ENCODE measurements at regions not wholly inside any gene's neighbourhood (a gene's known extent, or its start where the extent isn't known, plus 50 kb on each side); places are given as distances from the start of the nearest gene placed in this dataset.
"Not testable (repeated sequence)": the region's sequence is repeated elsewhere in the genome, so short reads cannot be mapped to it uniquely, and the experiment has no call there.

- no peak for DNase-seq (ENCODE audit: low read depth in 2 of 2)
Measured at GRCh38 chrX:39465467-39465866, 632.3 kb downstream of the BCOR start.

DNA sequence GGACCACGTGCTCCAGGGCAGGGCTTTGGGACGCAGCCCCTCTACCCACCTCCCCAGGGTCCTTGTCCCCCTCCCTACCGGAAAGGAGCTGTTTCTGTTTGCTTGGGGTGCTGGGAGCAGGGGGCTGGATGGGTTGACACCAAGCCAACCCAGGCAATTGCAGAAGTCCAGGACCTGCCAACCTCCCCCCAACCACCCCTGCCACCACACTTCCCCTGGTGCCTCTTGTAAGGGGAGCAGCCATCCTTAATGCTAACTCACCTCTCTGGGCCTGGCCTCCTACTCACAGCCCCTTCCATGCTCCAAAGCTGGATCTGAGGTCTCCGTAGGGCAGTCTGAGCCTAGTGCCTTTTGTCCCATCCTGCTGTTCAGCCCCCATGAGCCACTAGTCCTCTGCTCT, 631.9 kb downstream of the BCOR start:
- no peak for DNase-seq (ENCODE audit: low read depth in 2 of 2)

GRCh38 chrX:39469126-39469525, 628.6 kb downstream of the BCOR start:
- DNase-seq (ENCODE audit: low read depth in 2 of 2), result no peak

DNA sequence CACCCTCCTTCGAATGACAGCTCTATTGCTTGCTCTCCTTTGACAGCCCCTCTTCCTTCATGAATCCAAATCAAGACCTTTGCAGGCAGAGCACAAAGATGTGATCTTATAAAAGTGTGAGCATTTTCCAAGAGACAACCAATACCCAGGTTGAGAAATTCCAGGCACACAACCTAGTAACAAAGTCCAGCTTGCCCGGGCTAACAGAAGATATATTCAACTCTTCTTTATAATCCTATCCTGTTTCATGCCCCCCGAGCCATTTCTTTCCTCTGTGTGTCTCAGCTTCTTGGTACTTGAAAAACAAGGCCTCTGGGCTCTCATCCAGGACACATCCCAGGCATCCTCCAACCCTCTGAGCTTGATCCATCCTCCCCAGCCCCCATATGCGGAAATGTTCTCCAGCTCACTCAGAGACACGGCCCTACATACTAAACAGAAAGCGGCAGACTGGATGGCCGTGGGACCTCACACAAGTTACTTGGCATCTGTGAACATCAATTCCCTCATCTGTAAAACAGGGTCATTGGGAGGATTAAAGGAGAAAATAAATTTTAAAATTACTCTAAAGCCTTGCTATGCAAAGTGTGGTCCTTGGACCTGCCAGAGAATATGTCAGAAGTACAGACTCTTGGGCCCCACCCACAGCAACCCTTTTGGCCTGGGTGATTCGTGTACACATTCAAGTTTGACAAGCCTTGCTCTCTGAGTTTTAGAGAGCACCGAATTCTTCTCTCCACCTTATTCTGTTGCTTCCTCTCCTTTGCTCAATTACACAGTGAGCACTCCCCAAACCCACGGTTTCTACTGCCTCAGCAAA, 627.0 kb downstream of the BCOR start:
- peak; percentile 60 to 62 for DNase-seq (ENCODE audit: low read depth in 2 of 2)

- no peak for DNase-seq (ENCODE audit: low read depth in 2 of 2)
Measured at GRCh38 chrX:39472161-39472560, 625.6 kb downstream of the BCOR start.

- DNase-seq (ENCODE audit: low read depth in 2 of 2), result no peak
Measured at GRCh38 chrX:39473812-39474211, 623.9 kb downstream of the BCOR start.

DNA sequence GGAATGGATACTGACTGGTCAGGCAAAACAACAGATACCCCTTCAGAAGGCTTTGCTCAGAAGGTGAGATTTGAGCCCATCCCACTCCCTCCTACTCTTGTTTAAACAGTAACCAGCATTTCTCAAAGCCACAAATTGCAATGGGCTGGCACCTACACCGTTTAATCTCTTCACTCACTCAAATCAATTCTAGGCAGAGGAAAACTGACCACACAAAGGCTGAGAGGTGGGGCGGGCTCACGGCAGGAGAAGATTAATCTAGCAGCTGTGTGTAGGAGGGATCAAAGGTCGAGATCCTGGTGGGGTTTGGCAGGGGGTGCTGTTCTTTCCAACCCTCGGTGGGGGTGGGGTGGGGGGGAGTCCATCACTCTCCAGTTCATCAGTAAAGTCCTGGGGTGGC, 622.4 kb downstream of the BCOR start:
- no peak for DNase-seq (ENCODE audit: low read depth in 2 of 2)

- no peak for DNase-seq (ENCODE audit: low read depth in 2 of 2)
Measured at GRCh38 chrX:39476604-39477021, 621.1 kb downstream of the BCOR start.

DNA sequence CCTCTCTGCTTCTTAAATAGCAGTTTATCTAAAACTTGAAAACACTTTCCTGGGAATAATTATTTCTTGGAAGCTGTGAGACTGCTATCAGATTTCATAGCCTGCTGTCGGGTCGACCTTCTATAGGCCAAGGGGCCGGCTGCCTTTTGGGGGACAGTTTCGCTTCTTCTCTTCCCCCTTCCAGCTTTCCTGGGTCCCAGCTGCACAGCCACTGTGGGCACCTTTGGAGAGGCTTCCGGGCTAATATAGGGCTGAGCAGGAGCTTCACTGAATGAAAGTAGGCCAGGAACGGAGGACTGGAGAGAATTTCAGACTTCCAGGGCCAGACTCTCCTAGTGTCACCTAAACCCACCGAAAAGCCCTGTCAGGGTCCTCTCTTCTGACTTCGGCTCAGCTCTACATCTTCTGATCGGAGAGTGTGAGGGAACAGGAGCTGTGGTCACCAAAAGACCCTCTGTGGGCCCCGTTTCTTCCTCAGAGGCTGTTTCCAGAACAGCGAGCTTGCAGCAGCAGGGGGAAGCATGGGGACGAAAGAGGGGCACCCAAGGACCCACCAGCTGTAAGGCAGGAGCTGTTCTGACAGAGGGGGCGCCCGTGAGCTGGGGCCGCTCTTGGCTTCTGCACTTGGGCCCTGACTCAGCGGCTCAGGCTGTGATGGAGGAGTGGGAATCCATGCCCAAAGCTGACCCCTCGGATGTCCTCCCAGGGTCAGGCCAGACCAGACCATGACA, 620.6 kb downstream of the BCOR start:
- DNase-seq (ENCODE audit: low read depth in 2 of 2), result no peak

DNA sequence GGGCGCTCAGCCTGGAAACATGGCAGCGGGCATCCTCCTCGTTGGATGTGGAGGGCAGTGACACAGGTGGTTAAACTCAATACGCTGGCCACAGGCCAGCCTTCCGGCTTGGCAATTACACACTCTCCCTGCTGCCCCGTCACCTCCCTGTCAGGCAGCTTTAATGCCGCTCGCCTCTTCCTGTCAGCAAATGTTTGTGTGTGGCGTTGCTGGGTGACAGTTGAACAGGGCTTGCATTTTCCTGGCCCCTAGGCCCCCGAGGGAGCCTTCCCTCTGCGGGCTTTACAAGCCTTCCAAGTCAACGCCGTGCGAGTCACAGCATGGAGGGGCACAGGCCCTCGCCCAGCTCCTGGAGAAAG, 620.0 kb downstream of the BCOR start:
- no peak for DNase-seq (ENCODE audit: low read depth in 2 of 2)

DNA sequence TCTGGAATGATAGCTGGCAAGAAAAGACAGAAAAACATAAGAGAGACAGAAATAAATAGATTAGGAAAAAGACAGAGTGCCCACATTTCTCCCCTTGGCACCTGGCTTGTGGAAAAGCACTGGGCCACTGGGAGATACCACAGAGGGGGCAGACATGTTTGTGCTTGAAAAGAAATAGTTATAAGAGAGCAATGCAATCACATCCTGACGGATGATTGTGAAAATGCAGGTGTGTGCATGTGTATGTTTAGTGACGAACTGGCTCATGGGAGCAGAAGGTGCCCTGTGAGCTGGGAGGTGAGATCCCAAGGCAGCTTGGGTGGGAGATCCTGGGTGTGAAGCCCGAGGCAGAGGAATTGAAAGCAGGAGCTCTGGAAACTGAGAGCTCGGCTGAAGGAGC, 617.9 kb downstream of the BCOR start:
- DNase-seq (ENCODE audit: low read depth in 2 of 2), result no peak

- DNase-seq (ENCODE audit: low read depth in 2 of 2), result no peak
Measured at GRCh38 chrX:39480963-39481362, 616.8 kb downstream of the BCOR start.

GRCh38 chrX:39481621-39482020, 616.1 kb downstream of the BCOR start:
- no peak for DNase-seq (ENCODE audit: low read depth in 2 of 2)

DNA sequence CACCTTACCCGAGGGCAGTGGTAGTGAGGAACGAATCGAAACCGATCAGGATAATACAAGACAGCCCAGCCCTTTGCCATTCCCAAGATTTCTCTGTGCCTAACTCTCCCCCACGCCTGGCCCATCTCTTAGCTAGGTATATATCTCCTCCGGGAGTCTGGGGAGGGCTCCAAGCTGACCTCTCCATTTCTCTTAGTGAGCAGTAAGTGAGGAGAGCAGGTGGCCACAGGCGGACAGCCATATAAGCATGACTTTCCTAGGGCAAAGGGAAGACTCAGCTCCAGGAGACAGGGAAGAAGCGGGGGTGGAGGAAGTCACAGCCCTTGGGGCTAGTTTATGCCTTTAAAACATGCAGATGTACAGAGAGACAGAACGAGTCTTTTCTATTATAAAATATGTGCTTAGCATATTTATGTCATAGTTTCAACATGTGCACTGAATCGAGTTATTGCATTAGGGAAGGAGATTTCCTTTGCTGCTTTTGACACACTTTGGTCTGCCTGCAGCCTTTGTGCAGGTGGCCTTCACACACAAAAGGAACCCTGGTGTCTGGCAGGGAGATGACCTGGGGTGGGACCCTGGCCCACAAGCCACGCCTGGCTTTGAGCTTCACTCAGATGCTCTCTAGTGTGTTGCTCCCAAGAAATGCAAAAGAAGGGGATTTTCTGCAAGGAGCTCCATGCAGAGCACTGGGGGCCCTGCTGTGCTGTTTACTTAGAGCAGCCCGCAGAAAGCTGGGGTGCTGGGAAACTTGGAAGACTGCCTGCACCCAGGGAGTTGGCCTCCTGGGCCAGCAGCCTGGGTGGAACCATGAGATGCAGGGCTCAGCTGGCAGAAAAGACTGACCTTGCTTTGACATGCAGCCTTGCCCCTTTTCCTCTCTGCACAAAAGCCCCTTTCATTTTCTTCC, 613.3 kb downstream of the BCOR start:
- DNase-seq (ENCODE audit: low read depth in 2 of 2), result no peak

GRCh38 chrX:39487166-39487968, 610.4 kb downstream of the BCOR start:
- DNase-seq (ENCODE audit: low read depth in 2 of 2), result no peak

- no peak for DNase-seq (ENCODE audit: low read depth in 2 of 2)
Measured at GRCh38 chrX:39487969-39488330, 609.8 kb downstream of the BCOR start.

DNA sequence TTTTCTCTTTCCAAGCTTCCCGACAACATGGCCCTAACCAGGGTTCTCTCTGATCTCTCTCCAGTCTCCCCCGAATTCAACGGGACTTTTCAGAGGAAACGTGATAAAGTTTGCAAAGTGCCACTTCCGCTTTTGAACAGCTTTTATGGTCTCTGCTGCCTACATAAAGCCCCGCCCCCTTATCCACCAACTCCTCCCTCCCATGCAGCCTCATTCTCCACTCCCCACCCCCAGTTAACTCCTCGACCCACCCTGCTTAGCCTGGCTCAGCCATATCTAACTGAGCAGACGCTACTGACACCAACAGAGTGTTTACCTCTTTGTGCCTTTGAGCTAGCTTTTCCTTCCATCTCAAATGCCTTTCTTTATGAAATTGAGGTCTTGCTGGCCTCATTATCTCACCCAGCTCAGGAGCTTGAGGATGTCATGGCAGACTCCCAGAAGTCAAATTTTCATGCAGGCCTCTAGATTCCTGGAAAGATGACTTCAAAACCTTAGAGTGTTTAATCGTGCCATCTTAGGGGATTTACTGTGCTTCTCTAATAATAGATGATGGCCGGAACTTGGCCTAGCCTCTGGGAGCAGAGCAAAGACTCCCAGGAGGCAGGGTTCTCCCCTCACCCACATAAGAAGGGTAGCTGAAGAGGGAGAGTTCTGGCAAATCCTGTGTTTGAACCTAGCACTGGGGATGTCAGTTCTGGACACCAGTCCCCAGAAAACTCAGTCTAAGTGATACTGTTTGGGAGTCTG, 606.0 kb downstream of the BCOR start:
- no peak for DNase-seq (ENCODE audit: low read depth in 2 of 2)

GRCh38 chrX:39492497-39493162, 605.1 kb downstream of the BCOR start:
- DNase-seq (ENCODE audit: low read depth in 2 of 2), result no peak

GRCh38 chrX:39493168-39493567, 604.6 kb downstream of the BCOR start:
- DNase-seq (ENCODE audit: low read depth in 2 of 2), result no peak

GRCh38 chrX:39497117-39497516, 600.6 kb downstream of the BCOR start:
- DNase-seq (ENCODE audit: low read depth in 2 of 2), result not testable (repeated sequence)
